A673 (cell line): ENCODE measurements at regions not wholly inside any gene's neighbourhood (a gene's known extent, or its start where the extent isn't known, plus 50 kb on each side); places are given as distances from the start of the nearest gene placed in this dataset.

Experiments used
- BruUV-seq: library from RNA; stranded (reverse); fragments of 400-500 nt; replicated peaks from 2 replicates; lab custom pipeline; 2021; lab: Mats Ljungman, UMichigan
- CTCF ChIA-PET: fragments of 300-600 bp; sonication (Branson Sonifier 250); formaldehyde crosslinking; loops from one replicate; lab custom pipeline; 2022; ENCODE audit warnings: antibody characterized with exemption; lab: Charles Lee
- POLR2A ChIA-PET: fragments of 300-600 bp; sonication (Branson Sonifier 250); formaldehyde crosslinking; loops from one replicate; lab custom pipeline; 2022; ENCODE audit warnings: antibody characterized with exemption; ENCODE audit not compliant: low non-redundant PET; lab: Charles Lee
- DNase-seq: peaks from one replicate; pipeline ENCODE4 v3.0.0-alpha.2; 2015; ENCODE audit warnings: low spot score
- H3K27ac ChIP-seq: fragments of 200-600 bp; sonication (generic); 2 replicates; pipeline ENCODE4 v1.5.1; 2016; ENCODE audit warnings: mixed run types, low read depth, mild to moderate bottlenecking, mixed read lengths, antibody characterized with exemption, low read length; ENCODE audit not compliant: poor library complexity, severe bottlenecking
- H3K27me3 ChIP-seq: fragments of 200-600 bp; sonication (generic); replicated peaks from 2 replicates; pipeline ENCODE4 v1.6.1; 2017; ENCODE audit warnings: mixed run types, low read depth, mild to moderate bottlenecking, mixed read lengths, antibody characterized with exemption, low read length; ENCODE audit not compliant: insufficient read depth, poor library complexity
- H3K36me3 ChIP-seq: fragments of 200-600 bp; sonication (generic); 2 replicates; pipeline ENCODE4 v1.6.1; 2016; ENCODE audit warnings: mixed run types, mild to moderate bottlenecking, mixed read lengths, antibody characterized with exemption, low read length; ENCODE audit not compliant: insufficient read depth, poor library complexity, severe bottlenecking
- H3K4me1 ChIP-seq: fragments of 200-600 bp; sonication (generic); 2 replicates; pipeline ENCODE4 v1.6.1; 2017; ENCODE audit warnings: mixed run types, mild to moderate bottlenecking, mixed read lengths, antibody characterized with exemption, low read length; ENCODE audit not compliant: insufficient read depth, poor library complexity, severe bottlenecking
- H3K4me3 ChIP-seq: fragments of 200-600 bp; sonication (generic); 2 replicates; pipeline ENCODE4 v1.5.1; 2016; ENCODE audit warnings: low read depth, mixed run types, mild to moderate bottlenecking, mixed read lengths, low read length; ENCODE audit not compliant: poor library complexity, severe bottlenecking
- H3K9me3 ChIP-seq: fragments of 200-600 bp; sonication (generic); 2 replicates; pipeline ENCODE4 v1.6.1; 2016; ENCODE audit warnings: mixed run types, low read depth, mild to moderate bottlenecking, mixed read lengths, antibody characterized with exemption, low read length; ENCODE audit not compliant: poor library complexity, severe bottlenecking
- EZH2 ChIP-seq: fragments of 200-600 bp; sonication (generic); IDR thresholded peaks from 2 replicates; pipeline ENCODE4 v1.6.1; 2017; ENCODE audit warnings: borderline replicate concordance, low read depth, mild to moderate bottlenecking, mixed read lengths, antibody characterized with exemption, low read length; ENCODE audit not compliant: poor library complexity, severe bottlenecking
- intact Hi-C: fragments of 100-400 bp; cut with micrococcal nuclease; formaldehyde crosslinking; loops from one replicate; pipeline ENCODE4 v1.10.0; 2022; ENCODE audit not compliant: unreplicated experiment
- TF ChIP-seq, protein P1 (sequence below): fragments of 300-800, 200-600 bp; sonication (generic); conservative IDR thresholded peaks from 2 replicates; pipeline ENCODE4 v1.5.1; 2017; ENCODE audit warnings: low read depth, mild to moderate bottlenecking, antibody characterized with exemption, low read length, moderate library complexity, mixed read lengths

DNA sequence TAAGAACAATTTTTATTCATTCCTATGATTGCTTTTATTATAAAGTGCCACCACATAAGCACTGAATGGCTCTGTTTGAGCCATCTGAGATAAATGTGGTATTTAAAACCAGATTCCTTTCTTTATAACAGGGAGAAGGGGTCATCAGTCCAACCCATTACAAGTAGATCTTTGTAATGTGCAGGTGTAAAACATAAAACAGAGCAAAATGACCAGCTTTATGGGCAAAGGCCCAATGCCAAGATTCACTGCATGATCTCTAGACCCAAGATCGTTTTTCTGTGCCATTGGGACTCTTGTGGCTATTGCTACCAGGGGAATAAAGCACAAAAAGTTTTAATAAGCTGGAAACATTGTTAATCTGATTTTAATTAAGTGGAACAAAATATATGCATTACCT lies 469.9 kb downstream of the PRR16 start:
- intact Hi-C loops: no loop called here
- Histone ChIP-seq H3K4me1 (no peaks in the 10 kb centered on the region), H3K36me3 (no peaks in the 10 kb centered on the region), H3K27me3 (no peaks in the 10 kb centered on the region), H3K9me3 (no peaks in the 10 kb centered on the region), H3K27ac (no peak overlapping the region), H3K4me3 (no peak overlapping the region)
- CTCF ChIA-PET: no interaction called here
- BruUV-seq: no TSS peak
- no peak for DNase-seq
- TF ChIP-seq, protein P1, sequence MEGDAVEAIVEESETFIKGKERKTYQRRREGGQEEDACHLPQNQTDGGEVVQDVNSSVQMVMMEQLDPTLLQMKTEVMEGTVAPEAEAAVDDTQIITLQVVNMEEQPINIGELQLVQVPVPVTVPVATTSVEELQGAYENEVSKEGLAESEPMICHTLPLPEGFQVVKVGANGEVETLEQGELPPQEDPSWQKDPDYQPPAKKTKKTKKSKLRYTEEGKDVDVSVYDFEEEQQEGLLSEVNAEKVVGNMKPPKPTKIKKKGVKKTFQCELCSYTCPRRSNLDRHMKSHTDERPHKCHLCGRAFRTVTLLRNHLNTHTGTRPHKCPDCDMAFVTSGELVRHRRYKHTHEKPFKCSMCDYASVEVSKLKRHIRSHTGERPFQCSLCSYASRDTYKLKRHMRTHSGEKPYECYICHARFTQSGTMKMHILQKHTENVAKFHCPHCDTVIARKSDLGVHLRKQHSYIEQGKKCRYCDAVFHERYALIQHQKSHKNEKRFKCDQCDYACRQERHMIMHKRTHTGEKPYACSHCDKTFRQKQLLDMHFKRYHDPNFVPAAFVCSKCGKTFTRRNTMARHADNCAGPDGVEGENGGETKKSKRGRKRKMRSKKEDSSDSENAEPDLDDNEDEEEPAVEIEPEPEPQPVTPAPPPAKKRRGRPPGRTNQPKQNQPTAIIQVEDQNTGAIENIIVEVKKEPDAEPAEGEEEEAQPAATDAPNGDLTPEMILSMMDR: no peak
- TF ChIP-seq EZH2: no peak
- POLR2A ChIA-PET: no interaction called here

DNA sequence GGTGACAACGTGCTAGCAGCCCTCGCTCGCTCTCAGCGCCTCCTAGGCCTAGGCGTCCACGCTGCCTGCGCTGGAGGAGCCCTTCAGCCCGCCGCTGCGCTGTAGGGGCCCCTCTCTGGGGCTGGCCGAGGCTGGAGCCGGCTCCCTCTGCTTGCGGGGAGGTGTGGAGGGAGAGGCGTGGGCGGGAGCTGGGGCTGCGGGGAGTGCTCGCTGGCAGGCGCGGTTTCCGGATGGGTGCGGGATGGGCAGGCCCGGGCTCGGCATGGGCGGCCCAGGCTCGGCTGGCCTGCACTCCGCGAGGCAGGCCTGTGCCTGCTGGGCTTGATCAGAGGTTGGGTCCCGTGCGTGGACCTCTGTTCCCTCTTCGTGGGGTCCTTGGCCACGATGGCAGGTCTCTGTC lies 472.6 kb downstream of the PRR16 start:
- no peaks in the 10 kb centered on the region for H3K36me3 ChIP-seq

DNA sequence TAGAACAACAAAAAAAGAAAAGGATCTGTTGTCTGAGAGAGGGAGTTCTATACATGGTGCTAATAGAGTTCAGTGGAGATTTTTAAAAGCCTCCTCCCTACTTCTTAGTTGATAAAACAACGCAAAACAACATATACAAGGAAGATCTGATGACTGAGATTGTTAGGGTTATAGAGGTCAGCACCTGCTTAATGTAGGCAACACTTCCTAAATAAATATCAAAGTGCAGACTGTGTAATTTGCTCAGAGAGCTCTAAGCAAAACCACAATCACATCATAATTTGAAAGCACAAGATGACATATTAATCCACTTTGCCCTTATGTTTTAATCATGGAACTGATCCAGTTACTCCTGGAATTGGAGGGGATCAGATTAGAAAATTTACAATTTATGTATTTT lies 474.5 kb downstream of the PRR16 start:
- BruUV-seq: no TSS peak
- Histone ChIP-seq H3K36me3 (no peaks in the 10 kb centered on the region), H3K4me3 (no peak overlapping the region), H3K27me3 (no peaks in the 10 kb centered on the region), H3K4me1 (no peaks in the 10 kb centered on the region), H3K9me3 (no peaks in the 10 kb centered on the region), H3K27ac (no peak overlapping the region)
- ChIA-PET CTCF (no interaction called here), POLR2A (no interaction called here)
- no peak for DNase-seq
- TF ChIP-seq EZH2: no peak
- TF ChIP-seq, protein P1: no peak
- intact Hi-C loops: no loop called here

More for the DNA sequence above, 472.6 kb downstream of the PRR16 start:
- ChIA-PET CTCF (no interaction called here), POLR2A (no interaction called here)
- intact Hi-C loops: no loop called here
- Histone ChIP-seq H3K4me1 (no peaks in the 10 kb centered on the region), H3K4me3 (no peak overlapping the region), H3K9me3 (no peaks in the 10 kb centered on the region), H3K27me3 (no peaks in the 10 kb centered on the region), H3K27ac (no peak overlapping the region)
- TF ChIP-seq EZH2: no peak
- TF ChIP-seq, protein P1: no peak
- BruUV-seq: no TSS peak
- DNase-seq: no peak
